Activated CD4-positive, alpha-beta T cell treated with anti-CD3 and anti-CD28 coated beads, Interleukin-2, amount 50 U/mL, for 16 hours (primary cell): ENCODE measurements at regions not wholly inside any gene's neighbourhood (a gene's known extent, or its start where the extent isn't known, plus 50 kb on each side); places are given as distances from the start of the nearest gene placed in this dataset.
"Not testable (repeated sequence)": the region's sequence is repeated elsewhere in the genome, so short reads cannot be mapped to it uniquely, and the experiment has no call there.

ENCODE experiments used
- DNase-seq: peaks from one replicate; pipeline ENCODE4 v3.0.0-alpha.2; 2020

DNA sequence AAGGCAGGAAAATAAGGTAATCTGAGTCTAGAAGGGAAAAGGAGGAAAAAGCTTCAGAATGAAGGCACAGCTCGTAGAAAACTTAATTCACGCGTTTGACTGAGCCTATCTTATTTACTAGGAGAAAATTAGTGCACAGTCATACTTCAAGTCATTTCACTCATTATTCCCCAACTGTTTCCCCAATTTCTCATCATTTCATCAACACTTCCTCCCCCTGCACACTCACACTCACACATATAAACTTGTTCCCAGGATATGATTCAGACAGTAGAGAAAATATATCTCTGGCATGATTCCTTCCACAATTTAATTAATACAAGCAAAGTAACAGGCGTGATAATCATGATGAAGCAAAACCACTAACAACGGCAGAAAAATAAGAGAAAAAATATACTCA lies 94.5 kb upstream of the F13A1 start:
- DNase-seq, result no peak

DNA sequence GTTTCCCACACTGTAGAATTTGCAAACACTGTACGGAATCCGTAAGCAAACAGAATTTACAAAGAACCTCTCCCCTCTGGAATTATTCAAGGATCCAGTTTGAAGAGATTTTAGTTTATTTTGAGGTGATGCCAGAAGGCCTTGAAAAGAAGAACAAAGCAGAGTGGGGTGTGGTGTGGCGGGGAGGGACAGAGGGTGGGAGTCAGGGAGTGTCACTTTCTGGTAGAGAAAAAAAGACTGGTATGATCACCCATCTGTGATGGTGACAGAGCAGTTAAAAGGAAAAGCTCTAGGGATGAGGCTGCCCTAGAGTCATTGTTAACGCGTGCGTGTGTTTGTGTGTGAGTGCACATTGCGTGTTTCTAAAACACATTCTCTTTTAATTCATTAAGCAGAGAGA lies 97.0 kb upstream of the F13A1 start:
- no peak for DNase-seq

DNA sequence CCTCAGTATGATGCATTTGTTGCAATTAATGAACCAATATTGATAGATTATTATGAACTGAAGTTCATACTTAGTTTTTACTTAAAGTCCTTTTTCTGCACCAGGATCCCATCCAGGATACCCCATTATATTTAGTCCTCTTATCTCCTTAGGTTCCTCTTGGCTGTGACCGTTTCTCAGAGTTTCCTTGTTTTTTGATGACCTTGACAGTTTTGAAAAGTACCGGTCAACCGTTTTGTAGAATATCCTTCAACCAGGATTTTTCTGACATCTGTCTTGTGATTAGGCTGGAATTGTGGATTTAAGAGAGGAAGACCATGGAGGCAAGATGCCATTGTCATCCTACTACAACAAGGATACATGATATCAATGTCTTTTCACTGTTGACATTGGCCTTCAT lies 98.0 kb upstream of the F13A1 start:
- DNase-seq, result no peak

DNA sequence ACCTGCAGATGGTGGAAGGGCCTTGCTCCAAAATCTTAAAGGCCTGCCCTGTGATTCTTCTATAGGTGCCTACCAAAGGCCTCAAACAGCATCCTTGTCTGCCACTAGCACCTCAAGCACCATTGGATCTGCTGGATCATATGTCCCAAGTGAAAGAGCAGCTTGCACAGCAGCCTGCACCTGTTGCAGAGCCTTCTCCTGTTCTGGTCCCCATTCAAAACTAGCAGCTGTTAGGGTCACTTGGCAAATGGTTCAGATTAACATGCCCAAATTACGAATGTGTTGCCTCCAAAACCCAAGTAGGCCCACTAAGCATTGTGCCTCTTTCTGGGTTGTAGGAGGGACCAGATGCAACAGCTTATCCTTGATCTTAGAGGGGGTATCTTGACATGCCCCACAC lies 99.6 kb upstream of the F13A1 start:
- DNase-seq, result no peak

DNA sequence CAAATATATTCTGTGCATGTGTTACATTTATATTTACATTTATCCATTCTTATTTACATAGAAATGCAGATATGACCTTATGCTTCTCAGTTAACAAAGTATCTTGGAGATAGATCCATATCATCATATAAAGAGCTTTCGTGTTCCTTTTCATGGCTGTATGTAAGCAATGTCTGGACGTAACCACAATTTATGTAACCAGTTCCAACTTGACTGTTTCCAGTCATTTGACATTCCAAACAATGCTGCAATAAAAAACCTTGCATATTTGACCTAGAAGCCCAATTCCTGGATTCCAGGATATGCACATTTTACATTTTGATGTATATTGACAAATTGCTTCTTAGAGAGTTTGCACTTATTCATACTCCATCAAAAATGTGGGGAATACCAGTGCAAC lies 113.7 kb upstream of the F13A1 start:
- DNase-seq, result no peak

DNA sequence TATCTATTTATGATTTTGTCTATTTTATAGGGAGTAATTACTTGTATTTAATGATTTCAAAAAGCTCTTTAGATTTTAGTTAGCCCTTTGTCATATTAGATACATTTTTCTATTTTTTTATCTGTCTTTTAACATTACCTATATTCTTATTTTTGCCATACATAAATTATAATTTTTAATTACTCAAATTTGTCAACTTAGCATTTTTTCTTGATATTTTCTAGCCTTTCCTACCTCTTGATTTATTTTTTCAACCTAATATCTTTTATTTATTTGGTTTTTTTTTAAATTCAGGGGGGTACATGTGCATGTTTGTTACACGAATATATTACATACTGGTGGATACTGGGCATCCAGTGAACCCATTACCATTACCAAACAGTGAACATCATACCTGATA lies 114.3 kb upstream of the F13A1 start:
- no peak for DNase-seq

DNA sequence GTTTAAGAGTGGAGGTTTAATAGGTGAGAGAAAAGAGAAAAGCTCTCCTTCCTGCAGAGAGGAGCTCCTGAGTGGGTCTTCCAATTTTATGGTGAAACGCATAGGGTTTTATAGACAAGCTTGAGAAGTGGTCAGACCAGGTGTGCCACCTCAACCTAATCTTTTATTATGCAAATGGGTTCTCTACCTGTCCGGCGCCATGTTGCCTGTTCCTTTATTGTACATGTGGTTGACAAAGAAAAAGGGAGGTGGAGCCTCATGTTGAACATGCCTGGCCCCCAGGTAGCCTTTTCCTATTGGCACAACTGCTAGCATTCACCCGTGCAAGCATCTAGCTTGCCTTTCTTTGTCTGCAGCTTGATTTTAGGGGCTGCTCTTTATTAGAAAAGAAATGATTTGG lies 115.9 kb upstream of the F13A1 start:
- no peak for DNase-seq

DNA sequence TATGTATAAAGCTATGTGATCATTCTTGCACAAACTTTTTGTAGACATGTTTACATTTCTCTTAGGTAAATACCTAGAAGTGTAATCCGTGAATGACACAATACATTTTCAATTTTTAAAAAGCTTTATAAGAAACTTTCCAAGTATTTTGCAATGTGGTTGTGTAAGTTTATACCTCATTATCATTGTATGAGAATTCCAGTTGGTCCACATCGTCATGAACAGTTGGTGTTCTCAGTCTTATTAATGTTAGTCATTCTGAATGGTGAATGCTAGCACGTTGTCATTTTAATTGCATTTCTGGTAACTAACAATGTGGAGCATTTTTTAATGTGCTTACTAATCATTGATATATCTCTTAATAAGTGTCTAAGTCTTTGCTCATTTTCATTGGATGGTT lies 116.5 kb upstream of the F13A1 start:
- no peak for DNase-seq

DNA sequence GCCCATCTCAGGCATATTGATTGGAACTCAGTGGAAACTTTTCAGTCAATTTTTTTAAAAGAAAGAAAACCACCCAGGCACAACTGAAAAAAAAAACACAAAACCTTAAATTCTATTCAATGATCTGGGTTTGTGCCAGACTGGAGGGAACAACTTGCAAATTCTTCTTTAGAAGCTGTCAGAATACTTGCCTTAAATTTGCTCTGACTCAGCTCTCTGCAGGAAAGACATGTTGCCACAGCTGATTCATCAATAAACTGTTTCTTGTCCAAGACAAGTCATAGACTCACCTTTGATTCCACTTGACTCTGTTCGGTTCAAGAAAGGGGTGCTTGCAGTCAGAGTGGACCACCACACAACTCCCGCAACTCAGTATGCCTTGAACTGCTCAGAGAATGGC lies 117.8 kb upstream of the F13A1 start:
- no peak for DNase-seq

DNA sequence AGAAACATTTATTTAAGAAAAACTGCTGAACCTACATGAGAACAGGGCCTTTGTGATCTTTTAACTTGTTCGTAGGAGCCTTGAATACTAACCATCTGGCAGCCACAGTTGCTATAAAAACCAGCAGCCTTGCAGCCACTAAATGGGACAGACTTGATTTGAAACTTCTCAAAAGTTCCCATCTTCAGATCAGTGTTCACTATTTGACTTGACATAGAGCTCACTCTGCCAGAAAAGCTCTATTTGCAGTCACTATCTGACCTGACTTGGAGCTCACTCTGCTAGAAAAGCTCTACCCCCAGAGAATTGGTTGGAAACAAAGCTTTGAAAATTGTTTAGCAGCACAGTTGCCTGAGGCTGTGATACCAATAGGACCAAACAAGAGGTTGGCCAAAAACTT lies 119.3 kb upstream of the F13A1 start:
- no peak for DNase-seq

DNA sequence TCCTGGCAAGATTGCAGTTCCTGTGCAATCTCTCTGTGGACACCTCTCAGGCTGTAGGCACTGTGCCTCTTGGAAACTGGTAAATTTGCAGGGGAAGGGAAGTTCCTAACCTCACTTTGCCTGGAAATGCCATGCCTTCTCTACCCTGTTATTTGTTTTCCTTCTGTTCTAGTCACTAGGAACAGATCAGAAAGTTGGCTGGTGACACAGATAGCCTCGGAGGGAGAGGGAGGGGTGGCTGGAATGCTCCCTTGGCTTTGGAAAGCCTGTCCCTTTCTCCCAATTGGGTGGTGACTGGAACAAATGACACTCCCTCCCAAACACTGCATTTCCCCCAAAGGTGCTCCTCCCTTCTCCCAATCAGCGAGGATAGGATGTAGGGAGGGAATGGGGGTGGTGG lies 131.5 kb upstream of the F13A1 start:
- no peak for DNase-seq

DNA sequence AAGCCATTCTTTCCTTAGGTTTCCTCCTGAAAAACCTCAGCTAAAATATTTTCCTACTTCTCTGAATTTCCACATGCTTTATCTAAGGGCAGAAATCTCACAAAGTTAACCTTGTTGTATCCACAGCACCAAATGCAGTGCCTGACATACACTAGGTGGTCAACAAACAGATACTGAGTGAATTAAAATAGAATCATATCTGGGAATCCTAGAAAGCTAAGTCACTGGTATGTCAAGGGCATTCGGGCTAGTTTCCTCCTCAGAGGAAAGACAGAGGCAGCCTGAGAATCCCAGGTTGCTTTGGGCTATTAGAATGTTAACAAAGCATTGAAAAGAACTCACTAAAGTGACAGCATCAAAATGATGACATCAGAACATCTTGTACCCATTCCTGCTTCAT lies 132.7 kb upstream of the F13A1 start:
- no peak for DNase-seq

DNA sequence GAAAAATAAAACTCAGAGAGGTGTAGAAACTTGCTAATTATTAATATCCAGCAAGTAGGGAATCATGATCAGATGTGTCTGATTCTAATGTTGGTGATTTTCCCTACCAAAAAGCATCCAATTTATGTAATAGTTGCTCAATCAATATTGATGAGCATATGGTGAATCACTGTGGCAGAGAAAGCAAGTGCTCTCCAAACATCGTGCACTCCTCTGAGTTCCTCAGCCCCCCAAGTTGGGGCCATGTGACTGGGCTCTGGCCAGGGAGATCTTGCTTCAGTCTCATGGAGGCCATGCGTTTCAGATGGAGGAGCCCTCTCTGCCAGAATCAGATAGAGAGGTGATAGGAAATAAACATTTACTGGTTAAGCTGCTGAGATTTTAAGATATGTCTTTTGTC lies 133.2 kb upstream of the LY86 start:
- DNase-seq, result no peak

DNA sequence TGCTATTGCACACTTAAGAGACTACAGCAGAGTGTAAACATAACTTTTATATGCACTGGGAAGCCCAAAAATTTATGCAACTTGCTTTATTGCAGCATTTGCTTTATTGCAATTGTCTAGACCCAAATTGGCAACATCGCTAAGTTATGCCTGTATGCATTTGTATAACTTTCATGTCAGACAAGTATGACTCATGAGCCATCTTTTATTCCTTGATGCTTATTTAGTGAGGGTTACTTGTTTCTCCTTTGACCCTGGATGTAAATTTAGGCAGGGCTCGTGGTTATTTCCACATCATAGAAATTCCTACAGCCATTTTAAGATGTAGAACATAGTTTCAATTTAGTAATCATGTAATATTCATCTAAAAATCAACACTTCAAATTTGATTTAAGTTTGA lies 130.3 kb upstream of the LY86 start:
- DNase-seq, result no peak

DNA sequence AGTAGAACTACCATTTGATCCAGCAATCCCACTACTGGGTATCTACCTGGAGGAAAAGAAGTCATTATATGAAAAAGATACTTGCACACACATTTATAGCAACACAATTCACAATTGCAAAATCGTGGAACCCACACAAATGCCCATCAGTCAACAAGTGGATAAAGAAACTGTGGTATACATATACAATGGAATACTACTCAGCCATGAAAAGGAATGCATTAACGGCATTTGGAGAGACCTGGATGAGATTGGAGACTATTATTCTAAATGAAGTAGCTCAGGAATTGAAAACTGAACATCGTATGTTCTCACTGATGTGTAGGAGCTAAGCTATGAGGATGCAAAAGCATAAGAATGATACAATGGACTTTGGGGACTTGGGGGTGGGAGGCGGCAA lies 128.6 kb upstream of the LY86 start:
- not testable (repeated sequence) for DNase-seq

DNA sequence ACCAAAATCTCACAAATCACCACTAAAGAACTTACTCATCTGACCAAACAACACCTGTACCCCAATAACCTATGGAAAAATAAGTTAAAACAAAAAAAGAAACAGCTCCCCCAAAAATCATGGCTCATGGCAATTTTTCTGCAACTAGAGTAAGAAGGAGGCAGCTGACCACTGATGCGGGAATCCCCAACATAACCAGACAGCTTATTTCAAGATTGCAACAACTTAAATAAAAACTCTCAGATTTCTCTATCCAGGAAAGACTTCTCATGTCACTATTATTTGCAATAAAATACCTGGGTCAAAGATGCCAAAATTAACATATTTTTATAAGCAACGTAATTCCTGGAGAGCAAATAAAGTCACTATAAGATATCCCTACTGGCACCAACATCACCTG lies 128.1 kb upstream of the LY86 start:
- no peak for DNase-seq

DNA sequence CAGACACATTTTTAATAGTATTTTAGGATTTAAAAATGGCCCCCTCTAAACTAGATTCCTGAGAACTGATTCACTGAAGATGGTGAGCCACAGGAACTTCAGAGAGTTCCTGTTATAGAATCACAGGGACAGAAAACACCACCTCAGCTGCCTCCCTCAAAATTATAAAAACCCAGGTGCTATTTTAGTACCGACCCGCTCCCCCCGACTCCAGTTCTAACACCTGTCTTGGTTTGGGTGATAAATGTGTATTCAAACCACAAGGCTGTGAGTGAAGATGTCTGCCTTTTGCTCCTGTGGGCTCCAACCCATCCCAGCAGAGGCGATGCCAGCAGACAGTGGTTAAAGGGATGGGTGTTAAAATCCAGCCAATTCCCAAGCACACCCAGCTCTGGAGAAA lies 127.4 kb upstream of the LY86 start:
- DNase-seq, result no peak

DNA sequence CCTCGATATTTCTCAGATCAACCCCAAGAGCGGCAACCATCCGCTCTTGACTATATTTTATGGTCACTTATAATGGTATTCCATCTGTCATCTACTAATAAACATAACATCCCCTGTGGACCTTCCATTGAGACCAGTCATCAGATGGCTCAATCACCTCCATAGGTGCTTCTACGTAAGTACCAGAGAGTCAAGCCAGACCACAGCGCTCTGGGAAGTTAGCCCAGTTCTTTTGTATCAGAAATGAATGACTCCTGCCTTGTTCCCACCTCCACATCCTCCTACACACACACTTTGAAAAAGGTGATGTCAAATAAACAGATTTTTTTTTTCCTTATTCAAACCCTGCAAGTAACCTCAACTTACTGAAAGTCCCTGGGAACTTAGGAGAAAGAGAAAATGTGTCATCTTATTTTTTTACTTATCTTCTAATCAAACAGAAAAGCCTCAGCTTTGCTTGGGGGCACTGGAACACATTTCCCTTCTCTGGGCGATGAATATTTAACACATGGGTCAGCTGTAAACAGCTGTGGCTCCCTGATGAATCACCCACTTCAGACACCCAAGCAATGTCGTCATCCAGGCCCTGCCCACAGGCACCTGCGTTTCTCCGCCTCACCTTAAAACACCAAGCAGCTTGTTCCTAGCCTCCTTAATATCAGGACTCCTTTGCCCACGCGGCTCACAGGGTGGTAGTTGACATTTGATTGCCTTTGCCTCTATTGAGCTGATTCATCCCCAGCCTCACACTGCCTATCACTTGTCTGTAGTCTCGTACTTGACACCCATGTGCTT lies 121.4 kb upstream of the LY86 start:
- DNase-seq, result no peak

DNA sequence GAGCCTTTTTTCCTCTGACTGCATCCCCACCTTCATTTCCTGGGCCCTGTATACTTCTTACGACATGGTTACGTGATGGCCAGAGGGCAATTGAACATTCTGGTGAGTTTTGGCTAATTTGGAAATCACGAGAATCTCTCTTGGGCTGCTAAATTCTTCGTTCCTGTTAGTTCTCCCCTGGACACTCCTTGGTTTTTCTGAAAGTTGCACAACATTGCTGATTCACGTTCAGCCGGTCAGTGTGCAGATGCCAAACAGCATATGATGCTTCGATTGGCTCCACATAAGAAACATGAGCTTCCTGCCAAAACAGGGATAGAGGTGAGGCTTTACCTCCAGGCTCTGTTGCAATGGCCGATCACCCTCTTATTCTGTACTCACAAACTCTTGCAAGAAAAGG lies 119.4 kb upstream of the LY86 start:
- DNase-seq, result no peak

DNA sequence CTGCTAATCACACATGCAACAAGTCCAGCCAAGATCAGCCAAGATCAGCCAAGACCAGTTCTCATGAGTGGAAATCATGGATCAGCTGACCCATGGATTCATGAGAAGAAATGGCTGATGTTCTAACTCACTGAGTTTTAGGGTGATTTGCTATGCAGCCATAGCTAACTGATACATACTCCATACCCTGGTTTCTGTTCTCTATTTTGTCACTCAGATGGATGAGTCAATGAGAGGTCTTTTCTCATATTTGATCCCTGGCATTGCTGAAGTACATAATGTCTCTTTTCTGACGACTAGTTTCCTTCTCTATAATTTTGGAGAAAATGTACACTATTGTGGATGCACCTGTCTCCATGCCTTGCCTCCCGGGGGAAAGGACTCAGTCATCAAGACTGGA lies 118.4 kb upstream of the LY86 start:
- DNase-seq, result no peak

DNA sequence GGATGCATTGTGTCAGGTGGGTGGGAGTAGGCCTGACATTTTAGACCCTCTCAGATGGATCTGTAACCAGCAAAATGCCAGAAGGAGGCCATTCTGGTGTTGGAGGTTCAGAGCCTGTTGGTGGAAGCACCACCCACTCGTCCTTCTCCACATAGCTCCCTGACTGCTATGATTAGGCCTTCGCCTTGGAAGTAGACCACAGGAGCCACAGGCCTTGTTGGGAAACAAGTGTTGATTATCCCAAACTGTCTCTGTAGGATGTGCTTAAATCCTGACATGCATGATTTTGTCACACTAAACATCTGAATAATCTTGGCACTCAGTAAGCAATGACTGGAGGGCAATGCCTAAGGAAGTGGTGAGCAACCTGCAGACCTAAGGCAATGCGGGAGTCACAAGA lies 117.2 kb upstream of the LY86 start:
- DNase-seq, result no peak

DNA sequence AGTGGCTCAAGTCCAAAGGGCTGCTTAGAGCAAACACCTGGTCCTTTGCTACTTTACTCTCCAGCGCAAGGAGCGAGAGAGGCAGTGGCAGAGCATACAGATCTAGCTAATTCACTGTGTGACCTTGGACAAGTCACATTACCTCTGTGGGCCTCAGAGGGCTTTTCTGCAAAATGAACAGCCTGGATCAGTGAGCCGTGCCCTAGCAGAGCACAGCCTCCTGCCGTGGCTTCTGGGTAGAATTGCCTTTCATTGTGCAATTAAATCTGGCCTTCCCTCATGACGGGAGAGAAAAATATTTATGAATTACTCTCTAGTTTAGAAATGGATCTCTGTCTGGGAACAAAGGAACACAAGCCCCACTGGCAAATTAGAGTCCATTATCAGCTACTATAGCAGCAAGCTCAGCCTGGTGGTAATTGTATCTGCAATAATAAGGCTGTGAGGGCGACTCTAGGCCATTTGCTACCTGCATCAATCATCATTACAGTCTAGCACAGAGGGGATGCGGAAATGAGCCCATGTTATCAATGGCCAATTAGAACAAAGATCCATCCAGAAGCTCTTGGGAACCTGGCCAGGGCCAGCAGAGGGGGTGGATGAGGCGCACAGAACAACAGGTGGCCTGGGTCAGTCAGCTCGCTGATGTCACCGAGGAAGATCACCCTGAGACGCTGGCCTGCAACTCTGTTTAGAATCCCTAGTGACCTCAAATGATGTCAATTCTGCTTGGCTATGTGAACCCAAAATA lies 114.2 kb upstream of the LY86 start:
- DNase-seq, result no peak

DNA sequence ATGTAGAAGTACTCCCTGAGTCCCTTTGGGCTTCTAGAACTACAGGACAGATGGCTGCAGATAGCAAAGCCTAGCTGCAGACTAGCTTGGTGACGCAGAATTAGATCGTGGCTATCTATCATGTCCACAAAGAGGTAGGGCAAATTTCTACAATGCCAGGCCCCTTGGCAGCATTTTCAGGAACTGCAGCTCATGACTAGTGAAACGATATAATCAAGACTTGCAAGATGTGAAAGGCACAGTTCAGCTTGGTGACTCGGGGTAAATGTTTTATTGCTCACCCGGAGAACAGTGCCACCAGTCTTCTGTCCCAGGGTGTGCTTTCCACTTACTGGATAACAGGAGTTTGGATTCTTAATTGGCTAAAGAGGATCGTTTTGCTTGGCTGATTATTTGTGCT lies 108.7 kb upstream of the LY86 start:
- DNase-seq, result no peak

DNA sequence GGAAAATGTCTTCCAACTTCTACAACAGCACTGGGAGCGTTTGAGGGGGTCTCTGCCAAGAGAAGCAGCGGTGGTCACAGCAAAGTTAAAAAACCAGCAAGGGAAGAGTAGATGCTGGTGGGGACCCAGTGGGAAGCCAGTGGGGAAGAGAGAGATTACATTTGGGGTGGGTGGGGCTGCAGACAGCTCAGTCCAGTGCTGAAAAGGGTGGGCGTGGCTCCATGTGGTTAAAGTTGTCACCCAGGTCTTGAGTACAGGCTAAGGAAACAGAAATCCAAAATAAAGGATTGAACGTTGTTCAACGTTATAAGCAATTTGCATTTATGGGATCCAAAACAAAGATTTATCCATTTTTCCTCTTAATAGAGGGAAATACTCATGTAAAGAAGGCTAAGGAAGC lies 106.3 kb upstream of the LY86 start:
- no peak for DNase-seq

DNA sequence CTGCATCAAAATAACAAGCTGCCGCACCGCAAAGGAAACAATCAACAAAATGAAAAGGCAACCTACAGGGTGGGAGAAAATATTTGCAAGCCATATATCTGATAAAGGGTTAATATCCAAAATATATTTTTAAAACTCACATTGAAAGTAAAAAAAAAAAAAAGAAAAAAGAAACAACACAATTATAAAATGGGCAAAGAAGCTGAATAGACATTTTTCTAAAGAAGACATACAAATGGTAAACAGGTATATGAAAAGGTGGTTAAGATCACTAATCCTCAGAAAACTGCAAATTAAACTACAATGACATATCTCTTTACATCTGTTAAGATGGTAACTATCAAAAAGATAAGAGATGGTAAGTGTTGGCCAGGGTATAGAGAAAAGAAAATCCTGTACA lies 105.4 kb upstream of the LY86 start:
- DNase-seq, result no peak
